Mesothelial cell of epicardium (in vitro differentiated cells): ENCODE measurements at regions not wholly inside any gene's neighbourhood (a gene's known extent, or its start where the extent isn't known, plus 50 kb on each side); places are given as distances from the start of the nearest gene placed in this dataset.

Experiments used
- DNase-seq, 2 experiments: peaks; one replicate each; pipeline ENCODE4 v3.0.0; 2021; ENCODE audit warnings: low spot score in 2 of 2; ENCODE audit not compliant: unreplicated experiment in 2 of 2
- H3K27ac Mint-ChIP-seq: 2 replicates; pipeline ENCODE4 v1.8.0; 2021; ENCODE audit warnings: mixed read lengths
- H3K27me3 Mint-ChIP-seq: 2 replicates; pipeline ENCODE4 v1.8.0; 2021; ENCODE audit warnings: low read depth, mixed read lengths
- H3K36me3 Mint-ChIP-seq: 2 replicates; pipeline ENCODE4 v1.8.0; 2021; ENCODE audit warnings: mixed read lengths
- H3K4me1 Mint-ChIP-seq: 2 replicates; pipeline ENCODE4 v1.8.0; 2021; ENCODE audit warnings: mixed read lengths
- H3K4me3 Mint-ChIP-seq: 2 replicates; pipeline ENCODE4 v1.8.0; 2021; ENCODE audit warnings: mild to moderate bottlenecking, moderate library complexity, mixed read lengths
- H3K9me3 Mint-ChIP-seq: 2 replicates; pipeline ENCODE4 v1.8.0; 2021; ENCODE audit warnings: mixed read lengths
- CTCF ChIP-seq: fragments of 200-600 bp; sonication (generic); IDR thresholded peaks from one replicate; pipeline ENCODE4 v1.5.0; 2021; ENCODE audit warnings: antibody characterized with exemption; ENCODE audit not compliant: unreplicated experiment

GRCh38 chr11:92625894-92626293, 343.6 kb upstream of the MTNR1B start:
- peaks cover 3% of the 10 kb centered on the region for H3K27me3 Mint-ChIP-seq
- H3K36me3 Mint-ChIP-seq: no peaks in the 10 kb centered on the region
- H3K27ac Mint-ChIP-seq: no peak overlapping the region
- H3K4me3 Mint-ChIP-seq: no peak overlapping the region
- no peaks in the 10 kb centered on the region for H3K9me3 Mint-ChIP-seq
- H3K4me1 Mint-ChIP-seq: peaks cover 45% of the 10 kb centered on the region
- no peak for DNase-seq
- TF ChIP-seq CTCF: no peak

- no peak overlapping the region for H3K4me3 Mint-ChIP-seq
- no peak overlapping the region for H3K27ac Mint-ChIP-seq
- peaks cover 45% of the 10 kb centered on the region for H3K4me1 Mint-ChIP-seq
- no peak for TF ChIP-seq CTCF
- DNase-seq: no peak
- peaks cover 3% of the 10 kb centered on the region for H3K27me3 Mint-ChIP-seq
- H3K9me3 Mint-ChIP-seq: no peaks in the 10 kb centered on the region
- no peaks in the 10 kb centered on the region for H3K36me3 Mint-ChIP-seq
Measured at GRCh38 chr11:92626624-92627023, 342.8 kb upstream of the MTNR1B start.

GRCh38 chr11:92627615-92628256, 341.7 kb upstream of the MTNR1B start:
- H3K4me3 Mint-ChIP-seq: no peak overlapping the region
- no peaks in the 10 kb centered on the region for H3K36me3 Mint-ChIP-seq
- DNase-seq: no peak
- H3K4me1 Mint-ChIP-seq: peaks cover 45% of the 10 kb centered on the region
- H3K9me3 Mint-ChIP-seq: no peaks in the 10 kb centered on the region
- H3K27me3 Mint-ChIP-seq: peaks cover 2% of the 10 kb centered on the region
- no peak overlapping the region for H3K27ac Mint-ChIP-seq
- TF ChIP-seq CTCF: no peak

- Mint-ChIP-seq H3K36me3 (no peaks in the 10 kb centered on the region), H3K27ac (no peak overlapping the region), H3K27me3 (no peaks in the 10 kb centered on the region), H3K4me3 (no peak overlapping the region), H3K4me1 (peaks cover 47% of the 10 kb centered on the region), H3K9me3 (no peaks in the 10 kb centered on the region)
- no peak for DNase-seq
- TF ChIP-seq CTCF: no peak
Measured at GRCh38 chr11:92628401-92629292, 340.8 kb upstream of the MTNR1B start.

- H3K27ac Mint-ChIP-seq: no peak overlapping the region
- no peak for TF ChIP-seq CTCF
- peaks cover 26% of the 10 kb centered on the region for H3K4me1 Mint-ChIP-seq
- no peaks in the 10 kb centered on the region for H3K9me3 Mint-ChIP-seq
- no peaks in the 10 kb centered on the region for H3K27me3 Mint-ChIP-seq
- no peak overlapping the region for H3K4me3 Mint-ChIP-seq
- no peak for DNase-seq
- H3K36me3 Mint-ChIP-seq: no peaks in the 10 kb centered on the region
Measured at GRCh38 chr11:92632495-92632894, 337.0 kb upstream of the MTNR1B start.
